HG03575 (cell line): ENCODE measurements at regions not wholly inside any gene's neighbourhood (a gene's known extent, or its start where the extent isn't known, plus 50 kb on each side); places are given as distances from the start of the nearest gene placed in this dataset.

Experiments used
- ATAC-seq: cut with Tn5 transposase; IDR thresholded peaks from one replicate; pipeline ENCODE4 v1.9.1; 2021; ENCODE audit not compliant: unreplicated experiment, insufficient number of reproducible peaks, low FRiP score; ENCODE audit errors: extremely low read depth

DNA sequence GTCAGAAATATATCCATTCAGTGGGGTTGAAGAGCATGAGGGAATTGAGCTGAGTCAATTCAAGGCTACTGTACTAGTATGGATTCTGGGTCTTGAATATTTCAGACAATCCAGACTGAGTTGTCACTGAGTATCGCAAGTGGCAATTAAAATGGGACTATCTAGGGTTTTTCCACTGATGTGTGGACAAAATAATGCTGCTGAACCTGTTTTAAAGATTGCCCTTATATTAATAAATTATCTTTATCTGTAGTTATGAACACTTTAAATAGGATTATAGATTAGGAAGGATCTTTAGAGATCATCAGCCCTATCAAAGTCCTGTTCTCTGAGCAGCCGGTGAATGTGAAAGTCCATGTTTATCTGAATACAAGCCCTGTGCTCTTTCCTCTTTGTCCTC, 478.3 kb upstream of the KIRREL3 start:
- no peak for ATAC-seq

DNA sequence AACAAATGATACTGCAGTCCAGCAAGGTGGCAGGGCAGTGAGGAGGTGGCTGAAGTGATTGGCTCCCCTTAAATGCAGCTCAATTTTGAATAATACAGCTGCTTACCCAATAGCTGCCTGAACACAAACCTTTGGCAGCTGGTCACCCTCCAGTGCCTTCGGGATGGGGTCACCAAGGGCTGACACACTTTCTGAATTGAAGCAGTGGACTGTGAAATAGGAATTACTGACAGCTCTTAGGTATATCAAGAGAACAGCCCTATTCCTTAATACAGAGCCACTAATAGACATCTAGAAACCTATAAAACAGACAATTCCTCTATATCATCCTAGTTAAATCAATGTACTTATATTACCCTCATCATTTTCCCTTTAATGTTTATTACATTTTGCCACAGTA, 474.2 kb upstream of the KIRREL3 start:
- ATAC-seq: no peak

DNA sequence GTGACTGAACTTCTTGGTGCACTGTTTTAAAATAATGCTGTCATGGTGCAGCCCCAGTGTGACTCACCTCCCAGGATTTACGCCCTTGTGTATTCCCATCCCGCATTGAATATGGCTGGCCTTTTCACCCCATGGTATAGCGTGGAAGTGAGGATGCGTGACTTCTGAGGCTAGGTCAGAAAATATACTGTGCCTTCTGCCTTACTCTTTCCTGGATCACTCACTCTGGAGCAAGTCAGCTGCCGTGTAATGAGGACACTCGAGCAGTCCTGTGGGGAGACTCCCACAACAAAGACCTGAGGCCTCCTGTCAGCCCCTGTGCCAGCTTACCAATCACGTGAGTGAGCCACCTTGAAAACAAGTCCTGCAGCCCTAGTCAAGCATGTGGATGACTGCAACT, 471.9 kb upstream of the KIRREL3 start:
- no peak for ATAC-seq

DNA sequence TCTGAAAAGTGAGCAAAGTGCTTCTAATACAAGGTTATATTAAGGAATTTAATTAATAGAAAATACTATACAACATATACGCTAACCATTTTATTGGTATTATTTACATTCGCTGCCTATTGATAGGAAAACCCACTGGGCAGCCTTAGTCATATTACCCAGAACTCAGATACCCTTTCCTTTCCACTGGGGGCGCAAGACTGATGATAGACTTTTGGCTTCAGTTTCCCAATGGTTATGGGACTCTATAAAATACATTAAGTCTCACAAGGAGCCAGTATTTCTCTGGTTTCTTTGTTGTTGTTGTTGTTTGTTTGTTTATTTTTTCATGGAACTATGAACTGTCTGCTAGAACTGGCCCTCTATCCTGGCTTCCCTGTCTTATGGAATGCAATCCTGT, 471.1 kb upstream of the KIRREL3 start:
- no peak for ATAC-seq

DNA sequence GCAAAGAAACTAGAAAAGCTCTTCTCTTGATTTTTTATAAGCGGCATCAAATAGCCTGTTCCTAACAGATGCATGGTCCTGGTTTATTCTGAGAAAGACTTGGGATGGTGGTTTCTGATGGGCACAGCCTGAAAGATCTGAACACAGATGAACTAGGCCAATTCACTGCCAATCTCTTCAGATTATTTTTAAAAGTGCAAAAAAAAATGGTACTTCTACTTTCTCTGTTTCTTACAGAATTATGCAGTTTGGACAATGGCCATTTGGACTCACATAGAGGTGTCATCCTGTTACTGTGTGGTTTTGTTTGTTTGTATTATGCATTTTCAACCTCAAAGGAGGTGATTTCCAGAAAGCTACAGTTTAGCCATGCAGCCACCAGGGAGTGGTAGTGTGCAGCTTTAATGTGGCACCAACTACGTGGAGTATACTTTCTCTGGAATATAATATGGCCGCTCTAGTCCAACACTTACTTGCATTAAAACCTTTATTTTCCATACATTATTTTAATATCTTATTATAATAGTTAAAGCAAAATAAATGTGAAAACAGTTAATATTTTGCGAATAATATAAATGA, 469.8 kb upstream of the KIRREL3 start:
- ATAC-seq: no peak

DNA sequence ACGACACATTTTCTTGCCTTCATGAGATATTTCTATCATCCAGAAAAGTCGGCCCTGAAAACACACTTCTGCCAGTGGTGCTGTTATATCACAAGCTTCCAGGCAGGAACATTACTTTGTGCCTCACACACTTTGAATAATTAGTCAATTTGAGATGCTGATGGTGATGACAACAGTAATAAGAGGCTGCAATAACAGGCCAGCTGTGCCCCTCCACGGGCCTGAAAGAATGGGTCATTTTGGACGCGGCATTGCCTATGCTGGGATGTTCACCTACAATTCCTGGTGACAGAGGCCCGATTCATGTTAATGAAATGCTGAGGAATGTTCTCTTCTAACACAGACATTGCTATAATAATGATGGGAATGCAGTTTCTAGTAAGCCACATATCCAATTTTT, 463.8 kb upstream of the KIRREL3 start:
- no peak for ATAC-seq

DNA sequence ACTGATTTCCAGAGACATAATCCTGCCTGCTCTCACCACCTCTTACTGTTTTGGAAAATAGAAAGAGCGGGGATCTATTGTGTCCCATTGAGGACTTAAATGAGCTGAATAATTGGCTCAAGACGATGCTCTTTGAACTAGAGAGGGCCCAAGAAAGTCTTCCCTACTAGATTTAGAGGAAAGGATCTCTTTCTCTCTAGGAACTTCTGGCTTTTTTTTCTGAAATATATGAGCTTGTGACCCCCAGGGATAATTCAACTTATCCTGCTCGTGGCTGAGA, 461.4 kb upstream of the KIRREL3 start:
- no peak for ATAC-seq

DNA sequence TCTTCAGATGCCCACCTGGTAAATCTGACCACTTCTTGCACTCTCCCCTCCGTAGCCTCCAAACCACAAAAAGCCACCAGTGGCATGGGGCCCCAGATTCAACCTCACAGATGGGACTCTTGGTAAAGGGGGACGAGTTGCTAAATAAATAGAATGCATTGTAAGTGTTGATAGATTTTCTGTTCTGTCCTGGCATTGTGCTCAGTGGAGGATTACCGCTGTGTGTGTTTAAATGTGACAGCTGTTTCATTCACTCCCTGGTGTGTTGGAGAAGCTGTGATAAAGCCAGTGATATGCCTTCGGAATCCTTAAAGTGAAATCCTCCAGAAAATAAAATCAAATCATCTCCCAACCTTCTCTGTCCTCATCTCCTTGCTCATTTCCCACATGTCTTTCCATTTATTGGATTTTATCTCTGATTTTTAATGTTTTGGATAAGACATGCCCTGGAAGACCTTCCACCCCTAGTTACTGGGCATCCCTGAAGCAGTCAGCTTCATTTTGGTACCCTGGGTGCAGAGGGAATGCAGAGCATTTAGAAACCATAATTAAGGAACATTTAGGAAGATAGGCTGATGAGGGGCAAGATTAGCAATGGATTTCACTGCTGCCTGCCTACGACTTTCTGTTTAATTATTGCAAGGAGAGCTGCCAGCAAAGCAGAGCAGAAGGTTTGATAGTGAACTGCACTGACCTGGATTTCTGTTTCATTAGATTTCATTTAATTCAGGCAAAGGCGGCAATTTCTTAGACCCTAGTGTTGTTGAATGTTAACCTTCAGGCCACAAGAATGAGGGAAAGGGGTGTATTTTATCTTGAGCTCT, 460.9 kb upstream of the KIRREL3 start:
- no peak for ATAC-seq

DNA sequence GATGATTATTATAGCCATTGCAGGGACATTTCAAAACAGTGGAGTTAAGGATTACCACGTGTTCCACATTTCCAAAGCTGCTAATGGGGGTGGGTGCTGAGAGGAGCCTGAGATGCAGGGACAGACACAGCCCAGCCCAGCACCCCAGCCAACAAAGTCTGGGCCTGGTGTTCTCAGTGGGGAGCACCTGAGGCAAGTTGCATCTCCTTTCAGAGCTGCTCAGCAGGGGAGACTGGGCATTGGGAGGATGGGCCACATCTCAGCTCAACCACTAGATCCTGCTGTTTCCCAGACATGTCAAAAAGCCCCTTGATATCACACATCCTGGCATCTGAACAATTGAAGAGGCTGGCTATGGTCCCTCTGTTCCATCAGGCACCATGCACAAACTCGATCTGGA, 458.0 kb upstream of the KIRREL3 start:
- no peak for ATAC-seq

DNA sequence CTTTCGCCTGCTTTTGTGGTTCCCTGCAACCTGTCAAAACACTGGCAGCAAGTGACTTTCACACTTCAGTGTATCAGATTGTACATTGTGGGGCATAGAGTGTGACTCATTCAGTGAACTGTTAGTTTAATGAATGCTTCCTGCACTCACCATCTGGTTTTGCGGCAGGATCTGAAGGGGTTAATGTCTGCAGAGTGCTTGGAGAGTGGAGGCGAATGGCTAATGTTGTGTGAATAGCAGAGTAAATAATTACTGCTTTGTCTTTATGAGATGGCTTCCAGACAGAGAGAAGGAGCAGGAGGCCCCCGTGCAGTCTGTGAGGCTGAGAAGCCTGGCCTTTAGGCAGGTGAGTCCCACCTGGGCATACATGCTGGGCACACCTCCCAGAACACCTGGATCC, 454.3 kb upstream of the KIRREL3 start:
- no peak for ATAC-seq

DNA sequence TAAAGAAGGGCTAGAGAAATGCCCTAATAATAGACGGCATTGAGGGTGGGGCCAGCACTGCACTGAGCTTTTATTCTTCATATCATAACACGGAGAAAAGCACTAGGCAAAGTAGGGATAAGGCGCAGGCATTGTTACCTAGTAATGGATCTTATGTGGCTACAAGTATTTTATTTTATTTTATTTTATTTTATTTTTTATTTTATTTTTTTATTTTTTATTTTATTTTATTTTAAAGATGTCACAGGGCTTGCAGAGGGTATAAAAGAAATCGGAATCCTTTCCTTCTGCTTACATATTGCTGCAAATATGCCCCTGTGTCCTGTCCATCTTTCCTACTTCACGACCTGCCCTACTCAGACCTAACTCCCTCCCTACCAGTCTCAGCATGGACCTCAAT, 452.0 kb upstream of the KIRREL3 start:
- ATAC-seq: no peak

DNA sequence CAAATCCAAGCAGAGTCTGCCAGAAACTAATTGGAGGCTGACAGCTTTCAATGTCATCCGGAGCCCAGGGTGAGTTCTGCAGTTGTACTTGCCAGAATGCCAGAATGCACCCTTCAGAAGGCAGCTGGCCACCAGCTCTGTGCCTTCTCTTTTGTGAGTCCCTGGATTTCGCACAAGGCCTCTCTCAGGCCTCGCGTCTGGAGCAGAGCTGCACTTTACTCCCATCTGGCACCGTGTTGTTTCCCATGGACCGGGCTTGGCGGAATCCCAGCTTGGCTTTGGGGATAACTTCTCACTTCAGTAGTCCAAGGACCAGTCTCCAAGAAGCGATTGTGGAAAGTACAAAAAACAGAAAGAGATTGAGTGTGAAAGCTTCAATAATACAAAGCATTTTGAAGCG, 451.3 kb upstream of the KIRREL3 start:
- ATAC-seq: no peak

DNA sequence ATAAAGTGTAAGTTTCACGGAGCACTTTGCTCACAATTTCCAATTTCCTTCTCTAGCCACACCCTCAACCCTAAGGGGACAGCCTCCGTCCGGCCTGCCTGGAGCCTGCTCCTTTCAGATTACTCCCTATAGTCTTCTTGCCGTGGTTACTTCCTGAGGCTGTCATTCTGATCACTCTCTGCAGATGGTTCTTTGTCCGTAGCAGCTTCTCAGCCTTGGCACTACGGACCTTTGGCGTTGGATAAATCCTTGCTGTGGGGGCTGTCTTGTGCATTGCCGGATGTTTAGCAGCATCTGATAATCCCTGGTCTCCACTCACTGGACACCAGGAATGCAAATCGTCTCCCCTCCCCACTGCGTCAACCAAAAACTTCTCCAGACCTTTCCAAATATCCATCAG, 447.5 kb upstream of the KIRREL3 start:
- no peak for ATAC-seq

DNA sequence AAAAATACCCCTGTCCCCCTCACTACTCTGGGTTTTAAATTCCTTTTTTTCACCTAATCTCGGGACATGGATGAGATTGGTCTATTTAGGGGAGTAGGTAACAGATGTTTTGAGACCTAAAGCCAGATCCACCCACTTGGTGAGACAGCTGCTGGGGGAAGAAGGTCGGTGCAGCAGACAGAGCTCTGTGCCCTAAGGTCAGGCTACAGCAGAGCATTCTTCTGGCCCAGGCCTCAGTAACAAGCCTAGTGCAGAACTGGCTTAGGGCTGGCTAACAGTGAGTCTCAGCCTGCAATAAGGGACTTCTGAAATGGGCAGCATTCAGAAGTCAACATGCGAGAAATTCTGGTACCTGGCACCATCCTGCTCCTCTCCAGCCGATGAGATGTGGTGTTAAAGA, 444.9 kb upstream of the KIRREL3 start:
- no peak for ATAC-seq

DNA sequence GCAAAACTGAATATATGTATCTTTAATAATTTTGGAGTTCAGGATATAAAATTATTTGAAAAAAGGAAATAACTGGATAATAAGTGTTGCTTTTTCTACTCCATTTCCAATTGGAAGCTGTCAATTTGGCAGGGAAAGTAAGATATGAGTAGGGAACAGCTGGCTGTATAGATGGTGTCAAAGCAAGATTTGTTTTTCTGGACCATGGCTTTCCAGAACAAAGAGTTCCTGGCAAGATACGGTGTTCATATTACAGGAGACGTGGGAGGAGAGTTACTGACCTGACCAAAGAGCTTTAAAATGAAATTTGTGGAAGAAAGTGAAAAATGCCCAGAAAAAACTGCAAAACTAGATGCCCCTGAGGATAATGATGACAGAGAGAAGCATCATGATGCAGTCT, 442.7 kb upstream of the KIRREL3 start:
- ATAC-seq: no peak

DNA sequence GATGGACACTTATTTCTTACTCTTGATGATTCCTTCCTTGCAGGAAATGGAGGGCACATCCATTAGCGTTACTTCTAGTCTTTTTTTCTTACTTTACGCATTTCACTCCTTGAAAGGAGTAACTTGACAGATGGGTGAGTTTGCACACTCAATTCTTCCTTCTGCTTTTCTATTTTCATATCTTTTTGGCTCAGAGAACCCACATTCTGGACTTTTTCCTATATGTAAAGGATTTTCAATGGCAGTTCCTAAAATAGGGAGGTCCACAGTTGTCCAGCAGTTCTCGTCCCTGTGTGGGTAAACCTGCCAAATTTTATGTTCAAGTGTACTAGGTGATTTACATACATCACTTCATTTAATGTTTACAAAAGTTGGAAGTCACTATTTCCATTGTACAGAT, 440.0 kb upstream of the KIRREL3 start:
- ATAC-seq: no peak

DNA sequence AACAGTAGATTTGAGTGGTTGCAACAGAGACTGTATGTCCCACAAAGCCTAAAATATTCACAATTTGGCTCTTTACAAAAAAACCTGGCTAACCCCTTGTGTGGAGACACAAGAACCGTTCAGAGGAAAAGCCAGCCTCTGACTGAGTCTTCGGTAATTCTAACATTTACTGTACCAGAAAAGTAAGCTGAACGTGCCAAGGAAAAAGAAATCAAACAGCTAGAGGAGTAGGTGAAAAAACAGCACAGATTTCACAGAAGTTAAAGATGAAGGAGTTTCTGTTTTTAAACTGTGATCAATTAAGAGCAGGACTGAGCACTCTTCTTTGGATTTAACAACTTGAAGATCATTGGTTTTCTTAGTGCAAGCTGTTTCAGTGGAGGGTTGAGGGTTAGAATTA, 424.7 kb upstream of the KIRREL3 start:
- ATAC-seq: no peak

DNA sequence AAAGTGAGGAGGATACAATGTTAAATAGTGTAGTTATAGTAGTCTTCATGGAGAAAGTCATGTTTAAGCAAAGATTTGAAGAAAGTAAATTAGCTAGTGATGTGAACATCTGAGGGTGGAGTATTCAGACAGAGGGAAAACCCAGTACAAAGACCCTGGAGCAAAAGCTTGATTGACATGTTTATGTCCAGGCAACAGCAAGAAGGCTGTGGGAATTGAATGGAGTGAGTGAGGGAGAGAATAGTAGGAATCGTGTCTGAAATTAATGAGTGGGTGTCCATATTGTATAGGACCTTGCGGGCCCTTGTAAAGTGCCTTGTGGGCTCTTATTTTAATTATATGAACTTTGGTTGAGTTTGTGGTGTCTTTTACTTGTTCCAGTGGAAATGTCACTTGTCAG, 424.1 kb upstream of the KIRREL3 start:
- no peak for ATAC-seq

DNA sequence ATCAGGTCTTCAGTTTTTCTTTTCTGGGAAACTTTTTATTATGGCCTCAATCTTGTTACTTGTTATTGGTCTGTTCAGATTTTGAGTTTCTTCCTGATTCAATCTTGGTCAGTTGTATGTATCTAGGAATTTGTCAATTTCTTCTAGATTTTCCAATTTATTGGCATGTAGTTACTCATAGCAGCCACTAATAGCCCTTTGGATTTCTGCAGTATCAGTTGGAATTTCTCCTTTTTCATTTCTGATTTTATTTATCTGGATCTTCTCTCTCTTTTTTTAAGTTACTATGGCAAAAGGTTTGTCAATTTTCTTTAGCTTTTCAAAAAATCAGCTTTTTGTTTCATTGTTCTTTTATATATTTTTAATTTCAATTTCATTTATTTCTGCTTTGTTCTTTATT, 419.6 kb upstream of the KIRREL3 start:
- ATAC-seq: no peak

DNA sequence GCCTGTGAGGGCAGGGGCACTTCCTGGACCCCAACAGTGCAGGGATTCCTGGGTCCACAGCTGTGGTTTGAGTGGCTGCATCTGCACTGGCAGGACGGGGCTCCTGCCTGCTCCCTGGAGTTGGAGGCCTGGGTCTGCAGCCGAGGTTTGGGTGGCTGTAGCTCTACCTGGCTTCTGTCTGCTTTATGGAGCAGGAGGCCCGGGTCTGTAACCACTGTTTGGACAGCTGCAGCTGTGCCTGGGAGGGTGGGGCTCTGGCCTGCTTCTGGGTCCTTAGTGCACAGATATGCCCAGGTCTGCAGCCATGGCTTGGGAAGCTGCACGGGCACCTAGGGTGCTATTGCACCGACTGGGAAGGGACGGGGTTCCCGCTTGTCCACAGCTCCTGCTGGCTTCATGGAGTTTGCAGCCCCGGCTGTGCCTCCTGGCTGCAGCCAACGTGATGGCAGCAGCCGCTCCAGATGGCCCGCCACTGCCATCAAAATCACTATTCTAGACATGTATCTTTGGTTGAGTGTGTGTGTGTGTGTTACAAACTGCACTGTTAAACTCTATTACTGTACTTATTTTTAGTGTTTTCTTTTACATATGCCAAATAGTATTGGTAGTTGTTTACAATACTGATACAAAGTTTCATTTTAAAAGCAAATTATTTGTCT, 412.3 kb upstream of the KIRREL3 start:
- ATAC-seq: no peak

DNA sequence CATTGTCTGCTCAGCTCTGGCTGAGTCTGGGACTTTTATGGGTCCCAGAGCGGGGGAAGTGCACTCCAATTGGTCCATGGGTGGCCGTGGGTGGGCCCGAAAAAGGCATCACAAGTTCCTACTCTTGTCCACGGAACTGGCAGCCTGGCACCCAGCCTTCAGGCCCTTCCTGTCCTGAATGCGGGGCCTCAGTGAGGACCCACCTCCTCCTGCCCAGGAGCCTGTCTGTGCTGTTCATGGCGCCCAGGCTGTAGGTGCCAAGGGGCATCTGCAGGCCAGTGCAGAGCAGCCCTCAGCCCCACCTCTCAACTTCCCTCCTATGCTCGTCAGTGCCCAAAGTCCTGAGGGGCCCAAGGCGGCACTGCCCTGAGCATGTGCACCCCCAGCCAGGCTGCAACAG, 411.7 kb upstream of the KIRREL3 start:
- no peak for ATAC-seq
